ENCODE measurements at regions not wholly inside any gene's neighbourhood (a gene's known extent, or its start where the extent isn't known, plus 50 kb on each side); places are given as distances from the start of the nearest gene placed in this dataset.

DNA sequence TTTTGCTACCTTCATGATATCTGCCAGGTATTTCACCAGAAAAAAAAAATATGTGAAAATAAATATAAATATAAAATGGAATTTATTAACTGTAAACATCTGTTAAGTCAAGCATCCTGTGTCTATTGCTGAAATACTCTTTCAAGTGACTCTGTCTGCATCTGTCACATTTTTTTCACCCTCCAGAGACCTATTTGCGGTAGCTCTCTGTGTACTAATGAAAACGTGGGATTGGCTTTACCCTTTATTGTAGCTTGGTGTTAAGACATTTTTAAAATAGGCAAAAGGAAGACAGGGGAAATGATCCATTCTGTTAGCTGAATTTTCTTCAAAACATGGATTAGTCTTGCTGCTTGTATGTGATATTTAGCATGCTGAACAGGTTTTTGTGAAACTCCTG lies 536.0 kb upstream of the WWC1 start:
- no peak for TF ChIP-seq EZH2phosphoT487 (conservative IDR thresholded peaks at IDR 0.05; ENCODE audit: low read length)
- TF ChIP-seq, protein P1, sequence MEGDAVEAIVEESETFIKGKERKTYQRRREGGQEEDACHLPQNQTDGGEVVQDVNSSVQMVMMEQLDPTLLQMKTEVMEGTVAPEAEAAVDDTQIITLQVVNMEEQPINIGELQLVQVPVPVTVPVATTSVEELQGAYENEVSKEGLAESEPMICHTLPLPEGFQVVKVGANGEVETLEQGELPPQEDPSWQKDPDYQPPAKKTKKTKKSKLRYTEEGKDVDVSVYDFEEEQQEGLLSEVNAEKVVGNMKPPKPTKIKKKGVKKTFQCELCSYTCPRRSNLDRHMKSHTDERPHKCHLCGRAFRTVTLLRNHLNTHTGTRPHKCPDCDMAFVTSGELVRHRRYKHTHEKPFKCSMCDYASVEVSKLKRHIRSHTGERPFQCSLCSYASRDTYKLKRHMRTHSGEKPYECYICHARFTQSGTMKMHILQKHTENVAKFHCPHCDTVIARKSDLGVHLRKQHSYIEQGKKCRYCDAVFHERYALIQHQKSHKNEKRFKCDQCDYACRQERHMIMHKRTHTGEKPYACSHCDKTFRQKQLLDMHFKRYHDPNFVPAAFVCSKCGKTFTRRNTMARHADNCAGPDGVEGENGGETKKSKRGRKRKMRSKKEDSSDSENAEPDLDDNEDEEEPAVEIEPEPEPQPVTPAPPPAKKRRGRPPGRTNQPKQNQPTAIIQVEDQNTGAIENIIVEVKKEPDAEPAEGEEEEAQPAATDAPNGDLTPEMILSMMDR (IDR thresholded peaks at IDR 0.05; ENCODE audit: insufficient read depth, low read length, poor library complexity, severe bottlenecking): no peak
- H4K20me1 ChIP-seq (ENCODE audit: low read depth, low read length): no peaks in the 10 kb centered on the region
- no peak overlapping the region for H3K9ac ChIP-seq (ENCODE audit: low read length)
- no peaks in the 10 kb centered on the region; the same call in 1 of the 2 replicates for H3K27me3 ChIP-seq (ENCODE audit: low read length)
- H3K9me2 ChIP-seq (replicated peaks; ENCODE audit: insufficient read depth, low read length): no peaks in the 10 kb centered on the region
- H3K4me2 ChIP-seq (ENCODE audit: low read depth, low read length, poor library complexity, severe bottlenecking): no peak overlapping the region
- no peak overlapping the region for H3K27ac ChIP-seq (ENCODE audit: low read depth, low read length)
- no peaks in the 10 kb centered on the region for H3K9me3 ChIP-seq (ENCODE audit: insufficient read depth, low read length)
- H3F3A ChIP-seq (ENCODE audit: insufficient read depth): no peaks in the 10 kb centered on the region
- H2AFZ ChIP-seq (ENCODE audit: low read depth, low read length, severe bottlenecking): no peak overlapping the region
- no peaks in the 10 kb centered on the region for H3K79me2 ChIP-seq (ENCODE audit: insufficient read depth, low read length)
- no peak overlapping the region for H3K4me3 ChIP-seq (ENCODE audit: insufficient read depth, low read length, poor library complexity, severe bottlenecking)
- H3K36me3 ChIP-seq (ENCODE audit: low read length): no peaks in the 10 kb centered on the region

DNA sequence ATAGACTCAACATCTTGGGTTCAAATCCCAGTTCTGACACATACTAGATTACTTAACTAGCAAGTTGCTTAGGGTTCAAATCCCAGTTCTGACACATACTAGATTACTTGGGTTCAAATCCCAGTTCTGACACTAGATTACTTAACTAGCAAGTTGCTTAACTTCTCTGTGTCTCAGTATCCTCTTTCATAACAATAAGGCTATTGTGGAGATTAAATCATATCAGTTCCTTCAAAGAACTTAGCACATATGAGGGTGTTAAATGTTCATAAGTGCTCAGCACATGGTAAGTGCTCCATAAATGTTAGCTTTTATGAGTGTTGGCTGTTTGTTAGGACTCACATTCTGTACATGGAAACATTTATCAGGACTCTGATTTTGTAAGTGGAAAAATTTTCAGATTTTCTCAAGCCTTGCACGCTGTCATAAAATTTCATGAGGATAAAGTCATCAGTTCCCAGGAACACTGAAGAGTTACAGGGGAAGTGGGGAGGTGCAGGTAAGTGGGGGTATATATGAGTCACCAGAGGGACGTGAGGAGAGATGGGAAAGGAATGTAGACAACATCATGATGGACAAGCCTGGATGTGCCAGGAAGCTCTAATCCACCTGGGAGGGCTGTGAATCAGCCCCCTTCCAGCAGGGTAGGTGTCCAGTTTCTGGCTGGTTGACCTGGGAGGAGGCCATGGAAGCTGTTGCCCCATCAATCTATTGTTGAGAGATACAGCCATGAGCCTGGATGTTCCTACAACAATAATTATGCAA lies 532.2 kb upstream of the WWC1 start:
- no peak overlapping the region for H3K9ac ChIP-seq (ENCODE audit: low read length)
- TF ChIP-seq EZH2phosphoT487 (conservative IDR thresholded peaks at IDR 0.05; ENCODE audit: low read length): no peak
- TF ChIP-seq, protein P1 (IDR thresholded peaks at IDR 0.05; ENCODE audit: insufficient read depth, low read length, poor library complexity, severe bottlenecking): no peak
- H4K20me1 ChIP-seq (ENCODE audit: low read depth, low read length): no peaks in the 10 kb centered on the region
- no peaks in the 10 kb centered on the region for H3K36me3 ChIP-seq (ENCODE audit: low read length)
- H3F3A ChIP-seq (ENCODE audit: insufficient read depth): no peaks in the 10 kb centered on the region
- H3K4me3 ChIP-seq (ENCODE audit: insufficient read depth, low read length, poor library complexity, severe bottlenecking): no peak overlapping the region
- H3K27me3 ChIP-seq (ENCODE audit: low read length): no peaks in the 10 kb centered on the region; the same call in 1 of the 2 replicates
- H2AFZ ChIP-seq (ENCODE audit: low read depth, low read length, severe bottlenecking): no peak overlapping the region
- H3K4me2 ChIP-seq (ENCODE audit: low read depth, low read length, poor library complexity, severe bottlenecking): no peak overlapping the region
- H3K27ac ChIP-seq (ENCODE audit: low read depth, low read length): no peak overlapping the region
- no peaks in the 10 kb centered on the region for H3K9me2 ChIP-seq (replicated peaks; ENCODE audit: insufficient read depth, low read length)
- H3K9me3 ChIP-seq (ENCODE audit: insufficient read depth, low read length): no peaks in the 10 kb centered on the region
- H3K79me2 ChIP-seq (ENCODE audit: insufficient read depth, low read length): no peaks in the 10 kb centered on the region

DNA sequence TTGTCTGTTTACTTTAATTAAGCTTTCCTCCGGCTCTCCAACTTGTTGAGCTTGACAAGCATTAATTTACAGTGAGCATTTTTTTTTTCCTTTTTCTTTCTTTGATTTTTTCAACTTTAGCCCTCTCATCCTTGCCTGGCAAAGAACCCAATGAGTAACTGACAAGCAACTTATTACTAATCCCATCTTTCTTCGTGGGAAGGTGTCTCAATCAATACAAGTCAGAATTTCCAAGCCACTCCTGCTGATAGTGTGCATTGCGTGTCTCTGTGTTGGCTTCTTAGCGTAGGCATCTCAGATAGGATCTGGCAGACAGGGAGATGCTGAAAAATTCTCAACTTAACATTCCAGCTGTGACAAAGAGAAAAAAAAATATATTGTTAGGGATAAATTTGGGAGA lies 527.7 kb upstream of the WWC1 start:
- Histone ChIP-seq H3K79me2 (ENCODE audit: insufficient read depth, low read length) (no peaks in the 10 kb centered on the region), H3K27me3 (ENCODE audit: low read length) (no peaks in the 10 kb centered on the region), H3K27ac (ENCODE audit: low read depth, low read length) (no peak overlapping the region), H3K4me2 (ENCODE audit: low read depth, low read length, poor library complexity, severe bottlenecking) (no peak overlapping the region), H3K9ac (ENCODE audit: low read length) (no peak overlapping the region), H3K9me2 (replicated peaks; ENCODE audit: insufficient read depth, low read length) (no peaks in the 10 kb centered on the region), H3K9me3 (ENCODE audit: insufficient read depth, low read length) (no peaks in the 10 kb centered on the region), H3K36me3 (ENCODE audit: low read length) (no peaks in the 10 kb centered on the region), H3F3A (ENCODE audit: insufficient read depth) (no peaks in the 10 kb centered on the region), H3K4me3 (ENCODE audit: insufficient read depth, low read length, poor library complexity, severe bottlenecking) (no peak overlapping the region), H4K20me1 (ENCODE audit: low read depth, low read length) (no peaks in the 10 kb centered on the region), H2AFZ (ENCODE audit: low read depth, low read length, severe bottlenecking) (no peak overlapping the region)
- no peak for TF ChIP-seq EZH2phosphoT487 (conservative IDR thresholded peaks at IDR 0.05; ENCODE audit: low read length)
- TF ChIP-seq, protein P1 (IDR thresholded peaks at IDR 0.05; ENCODE audit: insufficient read depth, low read length, poor library complexity, severe bottlenecking): no peak

Measured in SU-DHL-6 (cell line).